ENCODE measurements at regions not wholly inside any gene's neighbourhood (a gene's known extent, or its start where the extent isn't known, plus 50 kb on each side); places are given as distances from the start of the nearest gene placed in this dataset.

- DNase-seq: no peak
Measured at GRCh38 chr12:92029902-92030586, 115.6 kb downstream of the BTG1 start.

- DNase-seq: no peak
Measured at GRCh38 chr12:92029136-92029535, 116.5 kb downstream of the BTG1 start.

- DNase-seq: no peak
Measured at GRCh38 chr12:92028441-92028709, 117.3 kb downstream of the BTG1 start.

- no peak for DNase-seq
Measured at GRCh38 chr12:92027701-92028440, 117.8 kb downstream of the BTG1 start.

GRCh38 chr12:92027243-92027642, 118.4 kb downstream of the BTG1 start:
- no peak for DNase-seq

GRCh38 chr12:92025462-92026207, 120.0 kb downstream of the BTG1 start:
- no peak for DNase-seq

GRCh38 chr12:92022093-92022492, 123.6 kb downstream of the BTG1 start:
- no peak for DNase-seq

GRCh38 chr12:92021666-92022035, 124.0 kb downstream of the BTG1 start:
- DNase-seq: no peak

GRCh38 chr12:92020983-92021665, 124.5 kb downstream of the BTG1 start:
- no peak for DNase-seq

GRCh38 chr12:92019491-92020277, 126.0 kb downstream of the BTG1 start:
- no peak for DNase-seq

- DNase-seq: no peak
Measured at GRCh38 chr12:92012691-92013090, 133.0 kb downstream of the BTG1 start.

- DNase-seq: no peak
Measured at GRCh38 chr12:92010853-92011701, 134.6 kb downstream of the BTG1 start.

GRCh38 chr12:92010368-92010767, 135.3 kb downstream of the BTG1 start:
- no peak for DNase-seq

- no peak for DNase-seq
Measured at GRCh38 chr12:92008345-92008744, 137.3 kb downstream of the BTG1 start.

GRCh38 chr12:92007787-92008186, 137.9 kb downstream of the BTG1 start:
- DNase-seq: no peak

- no peak for DNase-seq
Measured at GRCh38 chr12:92003701-92004100, 141.9 kb downstream of the BTG1 start.

GRCh38 chr12:92002673-92003382, 142.8 kb downstream of the BTG1 start:
- no peak for DNase-seq

GRCh38 chr12:92002195-92002649, 143.4 kb downstream of the BTG1 start:
- no peak for DNase-seq

GRCh38 chr12:92000597-92000996, 145.0 kb downstream of the BTG1 start:
- no peak for DNase-seq

- DNase-seq: no peak
Measured at GRCh38 chr12:91999823-92000222, 145.8 kb downstream of the BTG1 start.

GRCh38 chr12:91998316-91998715, 147.3 kb downstream of the BTG1 start:
- no peak for DNase-seq

Measured in stimulated activated CD4-positive, alpha-beta T cell treated with anti-CD3 and anti-CD28 coated beads, Interleukin-2, amount 100 ng/mL, for 48 hours (primary cell).